ACHN (cell line): ENCODE measurements at regions not wholly inside any gene's neighbourhood (a gene's known extent, or its start where the extent isn't known, plus 50 kb on each side); places are given as distances from the start of the nearest gene placed in this dataset.
"Not testable (repeated sequence)": the region's sequence is repeated elsewhere in the genome, so short reads cannot be mapped to it uniquely, and the experiment has no call there.

Source experiments
- DNase-seq: peaks from one replicate; pipeline ENCODE4 v3.0.0-alpha.2; 2015
- in situ Hi-C: cut with HindIII; loops from 2 replicates; pipeline ENCODE4 v1.10.0; 2017; ENCODE audit warnings: low sequenced_read_pairs, low pct_ligation_motif_present, low pct_unique_long_range_greater_than_20kb

DNA sequence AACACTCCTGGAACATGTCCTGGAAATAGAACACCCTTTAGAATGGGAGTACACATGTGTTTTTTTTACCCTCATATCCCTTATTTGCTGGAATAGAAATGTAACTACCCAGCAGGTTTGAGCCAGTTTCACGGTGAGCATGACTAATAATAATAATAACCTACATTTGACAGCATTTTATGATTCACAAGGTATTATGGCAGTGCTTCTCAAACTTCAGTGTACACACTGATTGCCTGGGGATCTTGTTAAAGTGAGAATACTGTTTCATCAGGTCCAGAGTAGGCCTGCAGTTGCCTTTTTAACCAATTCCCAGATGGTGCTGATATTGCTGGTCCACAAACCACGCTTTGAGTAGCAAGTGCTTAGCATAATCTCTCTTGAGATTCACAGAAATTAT lies 63.9 kb downstream of the NFKBIZ start:
- in situ Hi-C loops = no loop called here
- DNase-seq = no peak

DNA sequence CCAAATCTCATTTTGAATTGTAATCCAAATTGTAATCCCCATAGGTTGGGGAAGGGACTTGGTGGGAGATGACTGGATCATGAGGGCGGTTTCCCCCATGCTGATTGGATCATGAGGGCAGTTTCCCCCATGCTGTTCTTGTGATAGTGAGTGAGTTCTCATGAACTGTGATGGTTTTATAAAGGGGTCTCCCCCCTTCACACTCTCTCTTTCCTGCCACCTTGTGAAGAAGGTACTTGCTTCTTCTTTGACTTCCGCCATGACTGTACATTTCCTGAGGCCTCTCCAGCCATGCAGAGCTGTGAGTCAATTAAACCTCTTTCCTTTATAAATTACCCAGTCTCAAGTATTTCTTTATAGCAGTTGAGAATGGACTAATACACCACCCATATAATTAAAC lies 68.4 kb downstream of the NFKBIZ start:
- DNase-seq, in situ Hi-C loops: not testable (repeated sequence)

DNA sequence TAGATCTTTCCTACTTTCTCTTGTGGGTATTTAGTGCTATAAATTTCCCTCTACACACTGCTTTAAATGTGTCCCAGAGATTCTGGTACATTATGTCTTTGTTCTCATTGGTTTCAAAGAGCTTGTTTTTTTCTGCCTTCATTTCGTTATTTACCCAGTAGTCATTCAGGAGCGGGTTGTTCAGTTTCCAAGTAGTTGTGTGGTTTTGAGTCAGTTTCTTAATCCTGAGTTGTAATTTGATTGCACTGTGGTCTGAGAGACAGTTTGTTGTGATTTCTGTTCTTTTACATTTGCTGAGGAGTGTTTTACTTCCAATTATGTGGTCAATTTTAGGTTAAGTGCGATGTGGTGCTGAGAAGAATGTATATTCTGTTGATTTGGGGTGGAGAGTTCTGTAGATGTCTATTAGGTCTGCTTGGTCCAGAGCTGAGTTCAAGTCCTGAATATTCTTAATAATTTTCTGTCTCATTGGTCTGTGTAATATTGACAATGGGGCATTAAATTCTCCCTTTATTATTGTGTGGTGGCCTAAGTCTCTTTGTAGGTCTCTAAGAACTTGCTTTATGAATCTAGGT lies 72.9 kb downstream of the NFKBIZ start:
- in situ Hi-C loops, DNase-seq: not testable (repeated sequence)

DNA sequence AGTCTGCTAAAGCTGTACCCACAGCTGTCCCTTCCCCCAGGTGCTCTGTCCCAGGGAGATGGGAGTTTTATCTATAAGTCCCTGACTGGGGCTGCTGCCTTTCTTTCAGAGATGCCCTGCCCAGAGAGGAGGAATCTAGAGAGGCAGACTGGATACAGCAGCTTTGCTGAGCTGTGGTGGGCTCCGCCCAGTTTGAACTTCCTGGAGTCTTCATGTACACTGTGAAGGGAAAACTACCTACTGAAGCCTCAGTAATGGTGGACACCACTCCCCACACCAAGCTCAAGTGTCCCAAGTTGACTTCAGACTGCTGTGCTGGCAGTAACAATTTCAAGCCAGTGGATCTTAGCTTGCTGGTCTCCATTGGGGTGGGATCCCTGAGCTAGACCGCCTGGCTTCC lies 75.3 kb downstream of the NFKBIZ start:
- DNase-seq, in situ Hi-C loops: not testable (repeated sequence)

DNA sequence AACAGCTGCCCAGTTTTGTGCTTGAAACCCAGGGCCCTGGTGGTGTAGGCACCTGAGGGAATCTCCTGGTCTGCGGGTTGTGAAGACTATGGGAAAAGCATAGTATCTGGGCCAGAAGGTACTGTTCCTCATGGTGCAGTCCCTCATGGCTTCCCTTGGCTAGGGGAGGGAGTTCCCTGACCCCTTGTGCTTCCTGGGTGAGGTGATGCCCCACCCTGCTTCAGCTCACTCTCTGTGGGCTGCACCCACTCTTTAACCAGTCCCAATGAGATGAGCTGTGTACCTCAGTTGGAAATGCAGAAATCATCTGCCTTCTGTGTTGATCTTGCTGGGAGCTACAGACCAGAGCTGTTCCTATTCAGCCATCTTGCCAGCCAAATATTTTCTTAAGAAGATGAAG lies 75.8 kb downstream of the NFKBIZ start:
- DNase-seq, in situ Hi-C loops: not testable (repeated sequence)

DNA sequence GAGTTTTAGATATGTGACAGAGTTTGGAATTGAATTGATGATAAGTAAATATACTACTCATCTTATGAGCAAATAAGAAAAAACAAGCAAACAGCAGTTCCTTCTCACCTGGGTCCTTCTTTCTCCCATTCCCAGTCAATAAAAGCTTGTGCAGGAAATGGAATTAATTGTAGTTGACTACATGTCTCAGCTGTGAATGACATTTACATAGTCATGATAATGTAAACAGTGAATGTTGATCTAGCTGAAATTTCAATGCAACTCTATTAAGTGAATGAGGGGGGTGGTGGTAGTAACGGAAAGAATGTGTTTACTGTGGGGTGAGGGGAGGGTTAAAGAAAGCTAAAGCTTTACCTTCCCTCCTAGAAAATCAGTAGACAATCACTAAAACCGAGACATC lies 76.2 kb downstream of the NFKBIZ start:
- no peak for DNase-seq
- in situ Hi-C loops = no loop called here

DNA sequence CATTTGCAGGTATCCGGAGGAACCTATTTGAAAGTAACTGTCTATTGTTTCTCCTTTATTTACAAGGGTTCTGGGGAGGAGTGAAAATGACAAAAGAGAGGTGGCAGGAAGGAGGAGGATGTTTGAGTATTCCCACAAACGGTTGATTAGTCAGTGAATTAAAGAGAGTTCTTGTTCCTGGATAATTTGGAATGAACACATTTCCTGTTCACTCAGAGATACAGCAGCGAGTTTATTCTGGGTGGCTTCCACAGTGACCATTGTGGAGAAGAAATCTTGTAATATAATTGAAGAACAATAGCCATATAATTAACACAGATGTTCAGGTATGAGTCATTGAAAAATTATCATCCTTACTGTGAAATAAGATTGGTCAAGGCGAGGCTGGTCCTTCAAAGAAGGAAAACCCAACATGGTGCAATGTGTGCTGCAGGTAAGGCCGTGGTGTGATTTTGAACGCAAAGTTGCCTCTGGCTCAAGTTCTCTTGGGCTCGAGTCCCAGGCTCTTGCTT lies 77.3 kb downstream of the NFKBIZ start:
- in situ Hi-C loops = no loop called here
- no peak for DNase-seq

DNA sequence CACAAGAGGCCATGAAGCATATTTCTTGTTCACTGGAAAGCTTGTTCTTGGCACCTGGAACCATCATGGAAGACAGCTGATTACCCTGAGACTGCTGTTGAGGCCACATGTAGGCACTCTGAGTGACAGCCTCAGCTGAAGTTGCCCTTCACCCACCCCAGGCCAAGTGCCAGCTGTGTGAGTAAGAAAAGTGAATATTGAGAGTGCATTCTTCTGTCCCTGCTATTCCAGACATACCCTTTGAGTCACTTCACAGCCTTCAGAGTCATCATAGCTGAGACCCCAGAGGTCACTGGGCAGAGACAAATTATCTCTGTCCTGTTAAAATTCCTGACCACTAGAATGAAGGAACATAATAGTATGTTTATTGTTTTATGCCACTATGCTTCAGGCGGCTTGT lies 79.6 kb downstream of the NFKBIZ start:
- DNase-seq = peak; percentile 34
- in situ Hi-C loops = no loop called here

DNA sequence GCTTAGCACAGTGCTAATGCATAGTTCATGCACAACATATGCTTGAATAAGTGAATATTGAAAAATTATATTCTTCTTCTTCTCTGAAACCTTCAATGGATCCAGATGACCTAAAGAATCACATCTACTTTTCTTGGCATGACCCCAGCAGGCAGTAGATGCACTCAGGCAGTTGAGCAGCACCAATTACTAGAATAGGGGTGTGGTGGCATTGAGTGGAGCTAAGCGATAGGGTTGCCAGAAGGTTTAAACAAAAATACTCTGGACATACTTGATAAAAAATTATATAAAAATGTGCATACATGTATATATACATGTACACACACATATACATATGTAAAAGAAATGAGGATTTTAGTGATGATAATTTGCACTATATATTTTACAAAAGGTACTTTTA lies 81.8 kb downstream of the NFKBIZ start:
- DNase-seq = no peak
- in situ Hi-C loops = no loop called here

DNA sequence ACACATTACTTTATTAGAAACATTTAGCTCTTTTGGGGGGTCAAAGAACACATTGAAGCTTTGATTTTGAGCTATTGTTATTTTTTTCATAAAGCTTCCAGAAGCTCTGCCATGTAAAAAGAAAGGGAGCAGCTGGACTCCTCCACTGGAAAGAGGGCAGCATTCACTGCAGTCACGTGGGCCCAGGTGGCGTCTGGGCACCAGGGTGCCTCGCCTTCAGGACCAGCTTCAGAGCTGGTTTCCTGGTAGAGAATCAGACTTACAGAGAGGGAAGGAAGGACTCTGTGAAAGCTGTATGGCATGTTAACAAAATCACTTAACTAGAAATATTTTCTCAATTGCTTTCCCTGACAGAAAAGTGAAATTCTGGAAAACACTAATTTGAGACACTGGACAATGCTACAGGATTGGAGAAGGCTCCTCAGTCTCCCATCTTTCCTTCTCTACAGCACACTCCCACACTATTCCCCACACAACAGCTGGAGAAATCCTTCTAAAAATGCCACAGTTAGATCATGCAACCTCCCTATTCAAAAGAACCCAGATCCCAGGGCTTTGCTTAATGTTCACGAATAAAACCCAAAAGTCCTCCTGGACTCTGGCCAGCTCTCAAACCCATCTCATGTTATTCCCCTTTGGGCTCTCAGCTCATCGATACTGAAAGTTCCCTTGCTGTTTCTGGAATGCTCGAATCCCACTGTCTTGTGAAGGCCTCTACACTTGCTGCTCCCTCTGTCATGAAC lies 83.2 kb downstream of the NFKBIZ start:
- no peak for DNase-seq
- in situ Hi-C loops = no loop called here

DNA sequence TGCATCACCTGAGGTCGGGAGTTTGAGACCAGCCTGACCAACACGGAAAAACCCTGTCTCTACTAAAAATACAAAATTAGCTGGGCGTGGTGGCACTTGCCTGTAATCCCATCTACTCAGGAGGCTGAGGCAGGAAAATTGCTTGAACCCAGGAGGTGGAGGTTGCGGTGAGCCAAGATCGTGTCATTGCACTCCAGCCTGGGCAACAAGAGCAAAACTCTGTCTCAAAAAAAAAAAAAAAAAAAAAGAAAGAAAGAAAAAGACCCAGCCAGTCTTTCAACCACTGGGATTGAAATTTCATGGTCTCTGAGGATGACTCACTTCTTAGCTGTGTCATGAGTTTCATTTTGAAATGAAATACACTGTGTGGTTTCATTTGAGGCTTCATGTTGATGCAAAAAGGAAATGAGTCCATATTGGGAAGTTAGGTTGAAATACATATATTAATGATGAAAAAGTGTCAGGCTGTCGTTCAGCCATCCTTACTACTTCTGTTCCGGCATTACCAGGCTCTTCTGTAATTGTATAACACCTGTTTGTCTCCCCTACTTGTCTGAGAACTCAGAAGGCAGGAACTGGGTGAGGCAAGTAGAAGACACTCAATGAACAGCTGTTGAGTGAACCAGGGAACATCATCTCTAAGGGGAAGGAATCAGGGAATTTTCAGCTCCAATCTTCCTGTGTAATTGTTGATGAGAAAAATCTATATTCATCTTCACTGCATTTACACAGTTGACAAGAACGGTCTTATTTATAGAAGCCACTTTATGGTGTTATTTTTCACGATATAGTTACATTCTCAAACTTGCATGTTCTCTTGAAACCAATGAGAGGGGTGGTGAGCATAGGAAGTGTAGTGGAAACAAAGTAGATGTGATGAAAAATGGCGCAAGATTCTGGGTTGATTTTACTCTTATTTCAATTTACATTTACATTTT lies 87.4 kb downstream of the NFKBIZ start:
- DNase-seq = peak; percentile 80
- in situ Hi-C loops = no loop called here

DNA sequence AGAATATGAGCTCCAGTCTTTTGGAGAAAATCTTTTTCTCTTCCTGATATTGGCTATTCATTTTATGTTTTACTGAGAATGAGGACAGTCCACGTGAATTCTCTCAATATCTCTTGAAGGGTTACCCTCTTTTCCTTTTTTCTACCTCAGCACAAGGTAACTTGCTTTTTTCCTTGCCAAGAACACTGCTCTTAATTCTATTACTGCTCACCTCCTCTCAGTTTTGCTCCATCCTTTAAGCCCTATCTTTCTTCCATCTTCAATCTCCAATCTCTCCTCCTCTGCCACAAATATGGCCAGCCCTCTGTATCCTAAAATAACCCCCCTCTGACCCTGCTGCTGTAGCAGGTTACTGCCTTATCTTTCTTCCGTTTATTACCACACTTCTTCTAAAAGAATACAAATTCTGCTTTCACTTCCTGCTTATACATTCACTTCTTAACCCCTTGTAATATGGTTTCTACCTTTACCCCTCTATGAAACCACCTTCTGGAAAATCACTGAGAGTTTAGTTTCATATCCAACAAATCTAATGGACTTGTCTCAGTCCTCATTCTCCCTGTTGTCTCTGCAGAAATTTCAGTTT lies 89.0 kb downstream of the NFKBIZ start:
- in situ Hi-C loops = no loop called here
- DNase-seq = no peak

DNA sequence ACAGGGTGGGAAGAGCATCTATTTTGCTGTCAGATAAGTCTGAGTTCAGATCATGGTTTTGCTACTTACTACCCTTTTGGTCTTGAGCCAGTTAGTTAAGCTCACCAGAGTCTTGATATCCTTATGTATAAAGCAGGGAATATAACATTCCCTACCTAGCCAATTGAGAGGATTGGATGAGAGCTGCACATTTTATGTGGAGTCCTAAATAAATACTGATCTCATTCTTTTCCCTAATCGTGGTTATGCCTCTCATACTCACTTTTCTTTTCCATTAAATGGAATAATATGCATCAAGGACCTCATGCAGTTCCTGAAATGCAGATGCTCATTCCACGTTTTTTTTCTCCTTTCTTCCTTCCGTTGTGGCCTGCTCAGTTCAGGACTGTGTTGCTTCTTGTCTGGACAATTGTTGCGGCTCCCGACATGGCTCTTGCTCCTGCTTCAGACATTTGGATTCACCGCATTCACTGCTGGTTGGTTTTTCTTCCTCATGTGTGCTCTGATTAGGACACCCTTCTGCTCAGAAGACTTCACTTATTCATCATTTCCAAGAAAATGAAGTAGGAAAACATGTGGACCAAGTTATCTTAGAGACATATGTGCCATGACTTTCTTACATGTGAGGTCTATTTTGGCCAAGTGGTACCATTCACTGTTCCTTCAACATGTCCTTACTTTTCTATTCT lies 90.2 kb downstream of the NFKBIZ start:
- in situ Hi-C loops = no loop called here
- DNase-seq = no peak

DNA sequence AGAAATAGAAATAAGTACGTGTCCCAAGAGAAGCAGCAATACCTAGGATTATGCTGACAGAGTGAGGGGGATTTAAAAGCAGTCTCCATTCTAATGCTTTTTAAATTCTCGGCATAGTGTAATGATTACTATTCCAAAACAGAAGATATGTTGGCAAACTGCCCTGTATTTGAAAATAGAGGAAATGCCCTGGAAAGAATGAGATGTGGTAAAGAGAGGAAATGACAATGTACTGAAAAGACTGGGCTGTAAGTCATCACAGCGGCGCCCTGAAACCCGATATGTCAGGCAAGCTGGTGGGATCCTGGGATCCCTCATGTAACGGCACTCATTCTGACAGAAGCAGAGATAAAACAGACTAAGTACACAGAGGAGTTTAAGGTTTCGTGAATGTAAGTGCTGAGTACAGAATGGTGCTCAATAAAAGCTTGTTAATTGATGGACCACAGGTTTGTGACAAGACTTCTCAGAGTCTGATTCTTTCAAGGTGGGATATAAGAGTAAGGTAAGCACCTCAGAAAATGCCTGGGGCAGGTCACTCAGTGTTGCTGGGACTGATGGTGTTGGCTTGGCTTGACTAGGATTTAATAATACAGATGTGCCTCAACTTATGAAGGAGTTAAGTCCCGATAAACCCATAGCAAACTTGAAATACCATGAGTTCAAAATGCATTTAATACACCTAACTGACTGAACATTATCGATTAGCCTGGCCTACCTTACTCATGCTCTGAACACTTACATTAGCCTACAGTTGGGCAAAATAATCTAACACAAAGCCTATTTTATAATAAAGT lies 91.4 kb downstream of the NFKBIZ start:
- in situ Hi-C loops = no loop called here
- peak; percentile 16 for DNase-seq

DNA sequence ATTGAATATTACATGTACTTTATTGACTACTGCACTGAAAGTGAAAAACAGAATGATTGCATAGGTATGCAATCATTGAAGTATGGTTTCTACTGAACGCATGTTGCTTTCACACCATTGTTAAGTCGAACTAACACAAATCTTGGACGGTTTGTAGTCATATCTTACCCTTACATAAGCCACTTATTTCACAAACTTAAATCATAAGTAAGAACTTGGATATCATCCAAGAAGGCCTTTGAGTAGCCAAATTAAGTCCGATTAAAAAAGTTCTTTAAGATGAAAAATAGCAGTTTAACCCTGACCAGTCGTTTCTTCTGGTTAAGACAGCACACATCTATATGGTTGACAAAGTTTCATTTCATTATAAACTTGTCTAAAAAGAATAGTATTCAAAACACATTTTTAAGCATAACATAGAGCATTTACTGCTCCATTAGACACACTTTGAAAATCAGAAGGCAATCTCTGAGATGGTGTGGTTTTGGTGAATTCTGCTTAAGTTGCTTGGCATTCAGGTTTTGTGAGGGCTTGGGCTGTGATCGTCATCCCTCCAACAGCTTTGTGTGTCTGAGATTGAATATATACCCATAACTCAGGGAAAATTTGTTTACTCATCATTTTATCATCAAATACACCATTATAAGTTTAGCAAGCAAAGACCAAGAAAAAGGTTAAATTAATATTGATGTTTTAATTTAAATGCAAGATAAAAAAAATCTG lies 92.2 kb downstream of the NFKBIZ start:
- in situ Hi-C loops = no loop called here
- no peak for DNase-seq

DNA sequence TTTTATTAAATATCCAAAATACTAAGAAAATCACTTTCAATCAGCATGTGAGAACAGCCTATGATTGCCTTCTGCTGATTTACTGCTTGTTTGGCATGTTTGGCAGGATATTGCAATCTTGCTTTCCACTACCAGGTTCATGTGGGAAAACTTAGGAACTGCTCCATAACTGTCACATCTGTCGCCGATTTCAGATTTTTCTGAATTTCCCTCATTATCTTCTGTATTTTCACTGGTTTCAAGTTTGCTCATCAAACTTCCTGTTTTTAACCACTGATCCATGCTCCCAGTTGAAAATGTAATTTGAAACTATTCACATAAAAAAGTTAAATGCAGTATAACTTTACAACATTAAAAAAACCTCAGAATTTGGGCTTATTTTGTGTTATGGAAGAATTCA lies 93.0 kb downstream of the NFKBIZ start:
- no peak for DNase-seq
- in situ Hi-C loops = no loop called here

DNA sequence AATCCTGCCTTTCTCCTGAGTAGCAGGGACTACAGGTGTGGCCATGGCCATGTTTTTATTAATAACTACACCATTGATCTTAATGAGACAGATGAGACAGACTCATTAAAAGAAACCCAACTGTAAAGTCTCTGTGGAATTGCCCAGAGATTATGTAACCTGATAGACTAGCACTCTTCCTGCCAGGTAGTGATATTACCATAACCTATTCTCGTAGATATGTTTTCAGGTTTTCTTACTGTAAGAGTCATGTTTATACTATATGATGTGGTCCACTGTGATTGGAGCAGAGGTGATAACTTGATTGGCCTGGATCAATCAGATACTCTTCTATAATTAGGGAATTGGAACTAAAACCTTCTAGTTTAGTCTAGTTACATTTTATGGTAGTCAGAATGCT lies 93.7 kb downstream of the NFKBIZ start:
- in situ Hi-C loops = no loop called here
- DNase-seq = no peak
